H1 (cell line): ENCODE measurements at regions not wholly inside any gene's neighbourhood (a gene's known extent, or its start where the extent isn't known, plus 50 kb on each side); places are given as distances from the start of the nearest gene placed in this dataset.

Source experiments
- CTCF ChIA-PET: fragments of 300-600 bp; sonication (Branson Sonifier 250); formaldehyde crosslinking; loops from one replicate; lab custom pipeline; 2021; ENCODE audit not compliant: partially characterized antibody; lab: Charles Lee
- POLR2A ChIA-PET: fragments of 300-600 bp; sonication (Branson Sonifier 250); formaldehyde crosslinking; loops from one replicate; lab custom pipeline; 2021; ENCODE audit warnings: inconsistent platforms; ENCODE audit not compliant: partially characterized antibody; lab: Charles Lee
- DNase-seq, 2 experiments: peaks; one replicate each; pipeline versions ENCODE4 v3.0.0 to v3.0.0-alpha.2; 2010 to 2022; ENCODE audit warnings: low spot score in 2 of 2, low read depth in 1 of 2, mixed read lengths in 1 of 2
- FAIRE-seq: peaks from 2 replicates; lab custom pipeline; 2011; peaks lifted over from hg19 to GRCh38; lab: Jason Lieb, UNC
- H2AFZ ChIP-seq: 2 replicates; pipeline ENCODE4 v1.8.1; 2012; ENCODE audit warnings: low read length, inconsistent platforms
- H2AK5ac ChIP-seq: 2 replicates; pipeline ENCODE4 v1.6.1; 2013; ENCODE audit warnings: low read depth, low read length
- H2BK120ac ChIP-seq: replicated peaks from 2 replicates; pipeline ENCODE3; 2013; ENCODE audit warnings: low read depth, low read length, inconsistent platforms
- H2BK12ac ChIP-seq: 2 replicates; pipeline ENCODE4 v1.6.1; 2013; ENCODE audit warnings: low read depth, low read length
- H2BK15ac ChIP-seq: 2 replicates; pipeline ENCODE4 v1.6.1; 2013; ENCODE audit warnings: low read length
- H2BK20ac ChIP-seq: 2 replicates; pipeline ENCODE4 v1.6.1; 2013; ENCODE audit warnings: low read length
- H2BK5ac ChIP-seq: 2 replicates; pipeline ENCODE4 v1.6.1; 2013; ENCODE audit warnings: low read depth, low read length
- H3K14ac ChIP-seq: 2 replicates; pipeline ENCODE4 v1.6.1; 2013; ENCODE audit warnings: inconsistent platforms; ENCODE audit not compliant: insufficient read length
- H3K18ac ChIP-seq: 2 replicates; pipeline ENCODE4 v1.6.1; 2013; ENCODE audit warnings: low read length; ENCODE audit errors: extremely low read depth
- H3K23ac ChIP-seq: 2 replicates; pipeline ENCODE4 v1.6.1; 2013; ENCODE audit warnings: inconsistent platforms; ENCODE audit not compliant: insufficient read length
- H3K23me2 ChIP-seq: 2 replicates; pipeline ENCODE4 v1.6.1; 2013; ENCODE audit warnings: low read depth, low read length
- H3K27ac ChIP-seq: 2 replicates; pipeline ENCODE4 v1.6.1; 2011; ENCODE audit warnings: low read depth, low read length, inconsistent platforms
- H3K27me3 ChIP-seq, 4 experiments: replicated peaks in 1 of 4; 1 replicate in 1 of 4; 2 replicates in 3 of 4; pipeline versions ENCODE4 v1.6.1 to v1.8.1; 2011 to 2013; ENCODE audit warnings: low read length in 3 of 4, mild to moderate bottlenecking in 3 of 4, inconsistent platforms in 2 of 4, mixed read lengths in 2 of 4, moderate library complexity in 1 of 4; ENCODE audit not compliant: control insufficient read depth in 3 of 4, insufficient read depth in 3 of 4; ENCODE audit errors: extremely low read depth in 1 of 4
- H3K36me3 ChIP-seq, 4 experiments: 2 replicates each; pipeline versions ENCODE4 v1.6.1 to v1.8.1; 2011 to 2013; ENCODE audit warnings: mild to moderate bottlenecking in 4 of 4, low read length in 3 of 4, moderate library complexity in 2 of 4, control low read depth in 1 of 4, inconsistent platforms in 1 of 4; ENCODE audit not compliant: insufficient read depth in 4 of 4, control insufficient read depth in 2 of 4
- H3K4ac ChIP-seq: replicated peaks from 2 replicates; pipeline ENCODE3; 2013; ENCODE audit warnings: low read length, low read depth, mixed read lengths, inconsistent platforms; ENCODE audit not compliant: insufficient read length
- H3K4me1 ChIP-seq, 4 experiments: replicated peaks in 1 of 4; 1 replicate in 1 of 4; 2 replicates in 3 of 4; pipeline versions ENCODE4 v1.6.1 to v1.8.1; 2011 to 2013; ENCODE audit warnings: low read length in 3 of 4, inconsistent platforms in 2 of 4, mixed read lengths in 1 of 4; ENCODE audit not compliant: insufficient read depth in 4 of 4, control insufficient read depth in 3 of 4
- H3K4me2 ChIP-seq, 2 experiments: 2 replicates each; pipeline versions ENCODE4 v1.6.1 to v1.8.1; 2011 to 2013; ENCODE audit warnings: low read depth in 2 of 2, low read length in 2 of 2, control low read depth in 1 of 2, inconsistent platforms in 1 of 2, mild to moderate bottlenecking in 1 of 2; ENCODE audit not compliant: insufficient read depth in 1 of 2
- H3K4me3 ChIP-seq, 4 experiments: fragments of 200-600, 300-600 bp in 1 of 4; sonication (generic), shearing (Covaris generic), sonication (Bioruptor Twin) in 1 of 4; 2 replicates each; pipeline versions ENCODE4 v1.5.1 to v1.8.1; 2011 to 2016; ENCODE audit warnings: low read length in 4 of 4, low read depth in 3 of 4, control low read depth in 2 of 4, inconsistent platforms in 2 of 4, mild to moderate bottlenecking in 2 of 4, mixed read lengths in 1 of 4, moderate library complexity in 1 of 4; ENCODE audit not compliant: insufficient read depth in 2 of 4; ENCODE audit errors: extremely low read depth in 1 of 4
- H3K56ac ChIP-seq: replicated peaks from 2 replicates; pipeline ENCODE3; 2013; ENCODE audit warnings: low read depth, mild to moderate bottlenecking, mixed read lengths, low read length, inconsistent platforms; ENCODE audit not compliant: insufficient read length
- H3K79me1 ChIP-seq: 2 replicates; pipeline ENCODE4 v1.6.1; 2013; ENCODE audit warnings: low read depth, low read length, control low read depth
- H3K79me2 ChIP-seq, 2 experiments: 2 replicates each; pipeline versions ENCODE4 v1.6.1 to v1.8.1; 2012 to 2013; ENCODE audit warnings: low read length in 2 of 2, mild to moderate bottlenecking in 2 of 2, inconsistent platforms in 1 of 2; ENCODE audit not compliant: insufficient read depth in 2 of 2, control insufficient read depth in 1 of 2
- H3K9ac ChIP-seq, 4 experiments: replicated peaks in 1 of 4; 1 replicate in 1 of 4; 2 replicates in 3 of 4; pipeline versions ENCODE4 v1.6.1 to v1.8.1; 2011 to 2013; ENCODE audit warnings: low read depth in 3 of 4, low read length in 3 of 4, control low read depth in 2 of 4, mild to moderate bottlenecking in 2 of 4, moderate library complexity in 2 of 4, inconsistent platforms in 1 of 4; ENCODE audit errors: extremely low read depth in 1 of 4
- H3K9me3 ChIP-seq, 2 experiments: 2 replicates each; pipeline versions ENCODE4 v1.6.1 to v1.8.1; 2012 to 2013; ENCODE audit warnings: mild to moderate bottlenecking in 2 of 2, moderate library complexity in 2 of 2, control low read depth in 1 of 2, inconsistent platforms in 1 of 2, low read depth in 1 of 2, low read length in 1 of 2, mixed read lengths in 1 of 2; ENCODE audit not compliant: insufficient read depth in 2 of 2
- H4K20me1 ChIP-seq, 2 experiments: replicated peaks in 1 of 2; 2 replicates each; pipeline versions ENCODE3 to v1.8.1; 2011 to 2013; ENCODE audit warnings: inconsistent platforms in 2 of 2, low read length in 2 of 2, mild to moderate bottlenecking in 1 of 2; ENCODE audit not compliant: insufficient read depth in 2 of 2, control insufficient read depth in 1 of 2
- H4K5ac ChIP-seq: 2 replicates; pipeline ENCODE4 v1.6.1; 2013; ENCODE audit warnings: low read length, low read depth, mixed read lengths, inconsistent platforms; ENCODE audit not compliant: insufficient read length
- H4K8ac ChIP-seq: 2 replicates; pipeline ENCODE4 v1.8.0; 2013; ENCODE audit warnings: mild to moderate bottlenecking, moderate library complexity, low read length, inconsistent platforms; ENCODE audit not compliant: insufficient read depth; ENCODE audit errors: extremely low read depth
- H4K91ac ChIP-seq: replicated peaks from 2 replicates; pipeline ENCODE3; 2013; ENCODE audit warnings: low read length, mixed read lengths, inconsistent platforms; ENCODE audit not compliant: insufficient read length
- ATF2 ChIP-seq: IDR thresholded peaks from 2 replicates; pipeline ENCODE4 v1.6.1; 2012; ENCODE audit warnings: low read length, inconsistent platforms
- EZH2 ChIP-seq: fragments of 200-600 bp; sonication (generic); IDR thresholded peaks from 2 replicates; pipeline ENCODE4 v1.7.1; 2012; ENCODE audit warnings: low read depth, mild to moderate bottlenecking, moderate library complexity, low read length, inconsistent platforms; ENCODE audit not compliant: severe bottlenecking
- HDAC6 ChIP-seq: IDR thresholded peaks from one replicate; pipeline ENCODE4 v1.7.1; 2012; ENCODE audit warnings: low read depth, mild to moderate bottlenecking, inconsistent platforms, low read length, moderate library complexity
- SAP30 ChIP-seq: fragments of 300-600 bp; sonication (generic); IDR thresholded peaks from 2 replicates; pipeline ENCODE4 v1.7.1; 2012; ENCODE audit warnings: low read length, moderate library complexity, mild to moderate bottlenecking, inconsistent platforms; ENCODE audit not compliant: insufficient read depth, insufficient replicate concordance
- SP4 ChIP-seq: IDR thresholded peaks from 2 replicates; pipeline ENCODE4 v1.6.1; 2012; ENCODE audit warnings: low read length, inconsistent platforms
- WGBS, 2 experiments: shearing (Covaris generic) in 1 of 2; methylation state at CpG; one replicate each; pipeline versions ENCODE4 v1.1.6 to v1.1.7; 2013 to 2015; ENCODE audit warnings: low lambda C conversion rate in 2 of 2, mixed read lengths in 2 of 2, inconsistent platforms in 1 of 2, low coverage in 1 of 2, missing lambda C conversion rate in 1 of 2; ENCODE audit not compliant: insufficient replicate concordance in 2 of 2, insufficient coverage in 1 of 2, insufficient read length in 1 of 2; ENCODE audit errors: extremely low coverage in 1 of 2, missing lambda C conversion rate in 1 of 2; 5-methylcytosine and 5-hydroxymethylcytosine counted together

GRCh38 chr12:89231686-89232085, 120.6 kb downstream of the DUSP6 start:
- H2AFZ ChIP-seq, result no peak overlapping the region
- no peak overlapping the region for H2BK20ac ChIP-seq
- H4K5ac ChIP-seq, result no peak overlapping the region
- no peaks in the 10 kb centered on the region for H3K9me3 ChIP-seq
- H2BK15ac ChIP-seq, result no peak overlapping the region
- no peak overlapping the region for H3K14ac ChIP-seq
- TF ChIP-seq SP4 (no peak), EZH2 (no peak), ATF2 (no peak), SAP30 (no peak), HDAC6 (no peak)
- ChIA-PET POLR2A (interaction anchor here (1.1 kb wide), 1 partner anchor 121 kb away, joined by 3 read pairs; the partner anchor contains the start of gene DUSP6), CTCF (interaction anchor here (1.2 kb wide), 1 partner anchor 13 kb away, joined by 3 read pairs; no protein-coding TSS in a partner anchor)
- no peak overlapping the region for H2BK5ac ChIP-seq
- no peak overlapping the region for H3K18ac ChIP-seq
- H3K27me3 ChIP-seq, result no peaks in the 10 kb centered on the region
- no peak overlapping the region for H3K27ac ChIP-seq
- no peak overlapping the region for H4K91ac ChIP-seq
- H3K56ac ChIP-seq, result no peak overlapping the region
- H3K4me3 ChIP-seq, result no peak overlapping the region
- H3K23me2 ChIP-seq, result no peaks in the 10 kb centered on the region
- H3K23ac ChIP-seq, result no peak overlapping the region
- H3K4me1 ChIP-seq, result peaks cover 0 to under 1% (median 0%) of the 10 kb centered on the region in 4 experiments; a peak in 1 of 7 replicates
- no peaks in the 10 kb centered on the region for H3K36me3 ChIP-seq
- FAIRE-seq, result no peak
- H4K8ac ChIP-seq, result no peak overlapping the region
- no peak overlapping the region for H2BK120ac ChIP-seq
- H3K9ac ChIP-seq, result no peak overlapping the region
- H3K79me1 ChIP-seq, result no peaks in the 10 kb centered on the region
- no peaks in the 10 kb centered on the region for H3K79me2 ChIP-seq
- no peak overlapping the region for H2AK5ac ChIP-seq
- 94% methylated on average over 1 of the region's 1 CpG; no CpG with 5 or more reads in 1 of the 2 experiments for WGBS, 2 experiments
- no peaks in the 10 kb centered on the region for H4K20me1 ChIP-seq
- DNase-seq, result no peak
- no peak overlapping the region for H3K4ac ChIP-seq
- no peak overlapping the region for H2BK12ac ChIP-seq
- no peak overlapping the region for H3K4me2 ChIP-seq
